Eye (tissue), 1 donor: ENCODE measurements at regions not wholly inside any gene's neighbourhood (a gene's known extent, or its start where the extent isn't known, plus 50 kb on each side); places are given as distances from the start of the nearest gene placed in this dataset.

Experiments
- DNase-seq: peaks from one replicate; pipeline ENCODE4 v3.0.0-alpha.2; 2015

GRCh38 chr16:49121636-49122035, 160.0 kb downstream of the CBLN1 start:
- DNase-seq = no peak

GRCh38 chr16:49120631-49121030, 161.0 kb downstream of the CBLN1 start:
- DNase-seq = no peak

- DNase-seq = no peak
Observed at GRCh38 chr16:49116873-49117272, 164.8 kb downstream of the CBLN1 start.

- no peak for DNase-seq
Observed at GRCh38 chr16:49115956-49116355, 165.7 kb downstream of the CBLN1 start.

GRCh38 chr16:49112754-49113153, 168.9 kb downstream of the CBLN1 start:
- DNase-seq = no peak

GRCh38 chr16:49111351-49111750, 170.3 kb downstream of the CBLN1 start:
- no peak for DNase-seq

- DNase-seq = no peak
Observed at GRCh38 chr16:49108611-49109010, 173.0 kb downstream of the CBLN1 start.

GRCh38 chr16:49103298-49103697, 178.3 kb downstream of the CBLN1 start:
- no peak for DNase-seq

- DNase-seq = no peak
Observed at GRCh38 chr16:49101997-49102396, 179.6 kb downstream of the CBLN1 start.

- DNase-seq = no peak
Observed at GRCh38 chr16:49100366-49100765, 181.3 kb downstream of the CBLN1 start.

- no peak for DNase-seq
Observed at GRCh38 chr16:49097964-49098363, 183.7 kb downstream of the CBLN1 start.

GRCh38 chr16:49096176-49096945, 185.3 kb downstream of the CBLN1 start:
- DNase-seq = no peak

- no peak for DNase-seq
Observed at GRCh38 chr16:49095539-49095938, 186.1 kb downstream of the CBLN1 start.

GRCh38 chr16:49094471-49094870, 187.2 kb downstream of the CBLN1 start:
- peak; percentile 18 for DNase-seq

GRCh38 chr16:49093939-49094338, 187.7 kb downstream of the CBLN1 start:
- no peak for DNase-seq

- DNase-seq = no peak
Observed at GRCh38 chr16:49092704-49093103, 188.9 kb downstream of the CBLN1 start.

GRCh38 chr16:49089533-49089932, 192.1 kb downstream of the CBLN1 start:
- DNase-seq = no peak

- no peak for DNase-seq
Observed at GRCh38 chr16:49089039-49089438, 192.6 kb downstream of the CBLN1 start.

- peak; percentile 51 for DNase-seq
Observed at GRCh38 chr16:49085686-49086085, 196.0 kb downstream of the CBLN1 start.

- DNase-seq = no peak
Observed at GRCh38 chr16:49084628-49085390, 196.8 kb downstream of the CBLN1 start.

- DNase-seq = no peak
Observed at GRCh38 chr16:49081554-49081953, 200.1 kb downstream of the CBLN1 start.

GRCh38 chr16:49081086-49081485, 200.6 kb downstream of the CBLN1 start:
- no peak for DNase-seq

- no peak for DNase-seq
Observed at GRCh38 chr16:49078571-49078970, 203.1 kb downstream of the CBLN1 start.

GRCh38 chr16:49078104-49078503, 203.5 kb downstream of the CBLN1 start:
- no peak for DNase-seq
